GM12878 (cell line): ENCODE measurements at regions not wholly inside any gene's neighbourhood (a gene's known extent, or its start where the extent isn't known, plus 50 kb on each side); places are given as distances from the start of the nearest gene placed in this dataset.
A peak's percentile ranks its signal among the peaks of the same experiment; 100 is the strongest.

Experiments used
- HDAC2 ChIP-seq: fragments of 200-600 bp; sonication (generic); IDR thresholded peaks from 2 replicates; pipeline ENCODE4 v1.6.1; 2017
- MTA2 ChIP-seq: fragments of 450-650 bp; IDR thresholded peaks from 2 replicates; pipeline ENCODE4 v1.6.1; 2016; ENCODE audit warnings: low read depth, mild to moderate bottlenecking, moderate library complexity
- NR2C2 ChIP-seq: IDR thresholded peaks from 2 replicates; pipeline ENCODE4 v1.6.1; 2011; ENCODE audit warnings: borderline replicate concordance, low read depth; ENCODE audit not compliant: control insufficient read depth, insufficient read length
- POLR2AphosphoS5 ChIP-seq: IDR thresholded peaks from 2 replicates; pipeline ENCODE4 v1.6.1; 2011; ENCODE audit warnings: mild to moderate bottlenecking, low read length, inconsistent platforms
- RBBP5 ChIP-seq: fragments of 200-600 bp; sonication (generic); conservative IDR thresholded peaks from 2 replicates; pipeline ENCODE4 v1.6.1; 2016
- SIN3A ChIP-seq: IDR thresholded peaks from 2 replicates; pipeline ENCODE4 v1.6.1; 2012; ENCODE audit warnings: low read depth, low read length, improper control_type of control experiment
- SRF ChIP-seq, 2 experiments: IDR thresholded peaks; 2 replicates each; pipeline ENCODE4 v1.6.1; 2011; ENCODE audit warnings: low read depth in 2 of 2, low read length in 2 of 2, mild to moderate bottlenecking in 1 of 2, moderate library complexity in 1 of 2
- TBL1XR1 ChIP-seq: IDR thresholded peaks from 2 replicates; pipeline ENCODE4 v1.6.1; 2012; ENCODE audit warnings: low read depth, low read length, improper control_type of control experiment
- ZNF274 ChIP-seq: IDR thresholded peaks from one replicate; pipeline ENCODE4 v1.8.0; 2011; ENCODE audit not compliant: insufficient read length, insufficient read depth
- TF ChIP-seq, protein P1 (sequence below): IDR thresholded peaks from 2 replicates; pipeline ENCODE4 v1.6.1; 2011; ENCODE audit warnings: low read depth, low read length, improper control_type of control experiment, borderline replicate concordance
- TF ChIP-seq, protein P2 (sequence below), 3 experiments: IDR thresholded peaks in 2 of 3; conservative IDR thresholded peaks in 1 of 3; 2 replicates each; pipeline ENCODE4 v1.5.1; 2011; ENCODE audit warnings: low read depth in 3 of 3, low read length in 3 of 3, mild to moderate bottlenecking in 3 of 3, control low read depth in 2 of 3, moderate library complexity in 2 of 3, inconsistent platforms in 1 of 3, mixed read lengths in 1 of 3; ENCODE audit not compliant: control insufficient read depth in 2 of 3, insufficient read depth in 1 of 3; ENCODE audit errors: extremely low read depth in 1 of 3

DNA sequence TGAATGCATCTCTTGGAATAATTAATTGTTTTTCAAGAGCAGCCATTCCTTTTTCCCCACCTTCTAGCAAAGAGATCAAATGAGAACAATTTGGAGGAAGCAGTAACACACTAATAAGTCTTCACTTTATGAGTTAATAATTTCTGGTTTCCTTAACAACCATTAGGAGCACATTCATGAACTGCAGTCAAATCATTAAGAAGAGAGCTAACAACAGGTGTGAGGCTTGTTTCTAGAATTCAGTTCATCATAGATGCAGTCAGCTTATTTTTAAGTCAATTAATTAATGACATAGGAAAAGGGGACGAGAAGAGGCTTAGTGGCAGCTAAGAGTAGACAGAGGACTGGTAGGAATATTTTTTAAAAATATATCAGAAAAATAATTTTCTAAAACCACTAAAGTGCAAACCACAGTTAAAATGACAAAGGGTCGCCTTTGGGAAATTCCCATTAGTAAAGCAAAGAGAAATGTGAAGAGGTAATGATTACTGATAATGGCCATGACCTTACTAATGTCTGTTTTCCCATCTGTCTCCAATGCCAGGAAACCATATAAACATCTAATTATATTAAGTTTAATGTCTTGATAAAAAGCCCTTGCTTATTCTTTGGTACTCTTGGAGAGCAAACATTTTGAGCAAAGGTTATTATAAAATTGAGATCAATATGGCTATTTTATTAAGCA, 184.2 kb downstream of the KCNJ2 start:
- TF ChIP-seq HDAC2 = no peak
- TF ChIP-seq SIN3A = no peak
- TF ChIP-seq TBL1XR1 = no peak
- TF ChIP-seq NR2C2 = no peak
- TF ChIP-seq POLR2AphosphoS5 = no peak
- no peak for TF ChIP-seq SRF (IDR thresholded peaks at IDR 0.05; ENCODE audit: low read depth in 2 of 2, low read length in 2 of 2)
- TF ChIP-seq, protein P1, sequence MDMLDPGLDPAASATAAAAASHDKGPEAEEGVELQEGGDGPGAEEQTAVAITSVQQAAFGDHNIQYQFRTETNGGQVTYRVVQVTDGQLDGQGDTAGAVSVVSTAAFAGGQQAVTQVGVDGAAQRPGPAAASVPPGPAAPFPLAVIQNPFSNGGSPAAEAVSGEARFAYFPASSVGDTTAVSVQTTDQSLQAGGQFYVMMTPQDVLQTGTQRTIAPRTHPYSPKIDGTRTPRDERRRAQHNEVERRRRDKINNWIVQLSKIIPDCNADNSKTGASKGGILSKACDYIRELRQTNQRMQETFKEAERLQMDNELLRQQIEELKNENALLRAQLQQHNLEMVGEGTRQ = no peak
- TF ChIP-seq MTA2 = peak; percentile 93
- TF ChIP-seq, protein P2, sequence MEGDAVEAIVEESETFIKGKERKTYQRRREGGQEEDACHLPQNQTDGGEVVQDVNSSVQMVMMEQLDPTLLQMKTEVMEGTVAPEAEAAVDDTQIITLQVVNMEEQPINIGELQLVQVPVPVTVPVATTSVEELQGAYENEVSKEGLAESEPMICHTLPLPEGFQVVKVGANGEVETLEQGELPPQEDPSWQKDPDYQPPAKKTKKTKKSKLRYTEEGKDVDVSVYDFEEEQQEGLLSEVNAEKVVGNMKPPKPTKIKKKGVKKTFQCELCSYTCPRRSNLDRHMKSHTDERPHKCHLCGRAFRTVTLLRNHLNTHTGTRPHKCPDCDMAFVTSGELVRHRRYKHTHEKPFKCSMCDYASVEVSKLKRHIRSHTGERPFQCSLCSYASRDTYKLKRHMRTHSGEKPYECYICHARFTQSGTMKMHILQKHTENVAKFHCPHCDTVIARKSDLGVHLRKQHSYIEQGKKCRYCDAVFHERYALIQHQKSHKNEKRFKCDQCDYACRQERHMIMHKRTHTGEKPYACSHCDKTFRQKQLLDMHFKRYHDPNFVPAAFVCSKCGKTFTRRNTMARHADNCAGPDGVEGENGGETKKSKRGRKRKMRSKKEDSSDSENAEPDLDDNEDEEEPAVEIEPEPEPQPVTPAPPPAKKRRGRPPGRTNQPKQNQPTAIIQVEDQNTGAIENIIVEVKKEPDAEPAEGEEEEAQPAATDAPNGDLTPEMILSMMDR (IDR thresholded peaks at IDR 0.05 in 2 of 3, conservative IDR thresholded peaks at IDR 0.05 in 1 of 3; ENCODE audit: control insufficient read depth in 2 of 3, extremely low read depth in 1 of 3, insufficient read depth in 1 of 3, low read depth in 3 of 3, low read length in 3 of 3) = no peak
- TF ChIP-seq RBBP5 = no peak
- no peak for TF ChIP-seq ZNF274
